ENCODE measurements at regions not wholly inside any gene's neighbourhood (a gene's known extent, or its start where the extent isn't known, plus 50 kb on each side); places are given as distances from the start of the nearest gene placed in this dataset.

DNA sequence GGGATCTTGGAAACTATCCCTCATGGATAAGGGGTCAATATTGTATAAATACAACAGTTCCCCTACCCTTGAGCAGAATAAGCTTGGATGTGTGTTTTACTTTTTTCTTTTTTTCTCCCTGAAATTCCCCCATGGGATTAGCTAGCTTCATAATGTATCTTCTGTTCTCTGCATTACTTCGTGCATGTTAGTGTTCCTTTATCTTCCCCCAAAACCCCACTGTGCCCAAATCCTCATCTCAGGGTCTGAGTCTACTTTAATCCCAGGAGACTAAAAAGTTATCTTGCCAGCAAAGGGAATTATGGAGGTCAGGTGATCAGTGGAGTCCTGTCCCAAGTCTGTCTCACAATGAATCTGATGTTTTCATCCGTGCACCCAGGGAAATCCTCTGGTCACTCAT, 217.5 kb upstream of the CNTNAP4 start:
- ATAC-seq (no peak), DNase-seq (no peak)
- Mint-ChIP-seq H3K27ac (no peak overlapping the region), H3K27me3 (peaks cover 0 to 7% (median 0%) of the 10 kb centered on the region in 5 donors), H3K9me3 (peaks cover 0 to 13% (median 2%) of the 10 kb centered on the region in 11 donors), H3K4me3 (no peak overlapping the region), H3K4me1 (no peaks in the 10 kb centered on the region), H3K36me3 (no peaks in the 10 kb centered on the region)
- intact Hi-C loops (cut with micrococcal nuclease): no loop called here
- H3K27me3 ChIP-seq (ENCODE audit: control insufficient read depth in 2 of 2, insufficient read depth in 2 of 2, low read length in 2 of 2): no peaks in the 10 kb centered on the region
- no peak overlapping the region for H3K27ac ChIP-seq (ENCODE audit: low read depth, low read length)
- ChIA-PET POLR2A (no interaction called here), CTCF (no interaction called here)
- no peaks in the 10 kb centered on the region for H3K4me1 ChIP-seq (ENCODE audit: control insufficient read depth in 2 of 2, insufficient read depth in 2 of 2, low read length in 2 of 2)
- H3K9me3 ChIP-seq (ENCODE audit: control insufficient read depth in 2 of 3, low read length in 3 of 3): peaks cover 0 to 6% (median 0%) of the 10 kb centered on the region in 3 experiments
- H3K4me3 ChIP-seq (ENCODE audit: low read length): no peak overlapping the region
- no peaks in the 10 kb centered on the region for H3K36me3 ChIP-seq (ENCODE audit: control insufficient read depth in 2 of 3, insufficient read depth in 3 of 3, low read length in 3 of 3)

DNA sequence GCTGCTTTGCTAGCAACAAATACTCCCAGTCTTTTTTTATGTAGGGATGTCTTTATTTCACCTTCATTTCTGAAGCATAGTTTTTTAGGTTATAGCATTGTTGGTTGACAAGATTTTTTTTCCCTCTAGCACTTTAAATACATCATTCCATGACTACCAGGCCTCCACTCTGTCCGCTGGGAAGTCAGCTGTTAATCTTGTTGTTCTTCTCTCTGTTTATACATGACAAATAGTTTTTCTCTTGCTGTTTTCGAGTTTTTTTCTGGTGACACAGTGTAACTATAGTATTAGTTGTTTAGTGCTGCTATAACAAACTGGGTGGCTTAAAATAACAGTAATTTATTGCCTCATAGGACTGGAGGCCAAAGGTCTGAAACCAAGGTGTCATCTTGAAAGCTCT, 205.5 kb upstream of the CNTNAP4 start:
- intact Hi-C loops (cut with micrococcal nuclease): no loop called here

GRCh38 chr16:76081967-76082366, 195.2 kb upstream of the CNTNAP4 start:
- Histone ChIP-seq H3K36me3 (ENCODE audit: control insufficient read depth in 2 of 3, insufficient read depth in 3 of 3, low read length in 3 of 3) (no peaks in the 10 kb centered on the region), H3K9me3 (ENCODE audit: control insufficient read depth in 2 of 3, low read length in 3 of 3) (no peaks in the 10 kb centered on the region), H3K4me1 (ENCODE audit: control insufficient read depth in 2 of 2, insufficient read depth in 2 of 2, low read length in 2 of 2) (no peaks in the 10 kb centered on the region), H3K4me3 (ENCODE audit: low read length) (no peak overlapping the region), H3K27me3 (ENCODE audit: control insufficient read depth in 2 of 2, insufficient read depth in 2 of 2, low read length in 2 of 2) (no peaks in the 10 kb centered on the region), H3K27ac (ENCODE audit: low read depth, low read length) (no peak overlapping the region)
- Mint-ChIP-seq H3K27me3 (no peaks in the 10 kb centered on the region), H3K9me3 (no peaks in the 10 kb centered on the region), H3K36me3 (no peaks in the 10 kb centered on the region), H3K27ac (no peak overlapping the region), H3K4me1 (no peaks in the 10 kb centered on the region), H3K4me3 (no peak overlapping the region)
- DNase-seq: no peak
- intact Hi-C loops (cut with micrococcal nuclease): no loop called here
- ATAC-seq: no peak
- CTCF ChIA-PET: no interaction called here
- POLR2A ChIA-PET: no interaction called here

More for the DNA sequence above, 205.5 kb upstream of the CNTNAP4 start:
- Mint-ChIP-seq H3K4me3 (no peak overlapping the region), H3K27ac (no peak overlapping the region), H3K4me1 (no peaks in the 10 kb centered on the region), H3K27me3 (no peaks in the 10 kb centered on the region), H3K36me3 (no peaks in the 10 kb centered on the region), H3K9me3 (peaks cover 0 to 12% (median 2%) of the 10 kb centered on the region in 11 donors)
- ChIA-PET POLR2A (no interaction called here), CTCF (no interaction called here)
- Histone ChIP-seq H3K27ac (ENCODE audit: low read depth, low read length) (no peak overlapping the region), H3K4me1 (ENCODE audit: control insufficient read depth in 2 of 2, insufficient read depth in 2 of 2, low read length in 2 of 2) (no peaks in the 10 kb centered on the region), H3K36me3 (ENCODE audit: control insufficient read depth in 2 of 3, insufficient read depth in 3 of 3, low read length in 3 of 3) (no peaks in the 10 kb centered on the region), H3K4me3 (ENCODE audit: low read length) (no peak overlapping the region), H3K9me3 (ENCODE audit: control insufficient read depth in 2 of 3, low read length in 3 of 3) (no peaks in the 10 kb centered on the region), H3K27me3 (ENCODE audit: control insufficient read depth in 2 of 2, insufficient read depth in 2 of 2, low read length in 2 of 2) (no peaks in the 10 kb centered on the region)
- ATAC-seq (no peak), DNase-seq (no peak)

- no peak for DNase-seq
- H3K9me3 Mint-ChIP-seq: peaks cover 4 to 24% (median 17%) of the 10 kb centered on the region in 11 donors
- ChIA-PET CTCF (no interaction called here), POLR2A (no interaction called here)
- intact Hi-C loops (cut with micrococcal nuclease): no loop called here
- no peaks in the 10 kb centered on the region for H3K4me1 ChIP-seq (ENCODE audit: control insufficient read depth in 2 of 2, insufficient read depth in 2 of 2, low read length in 2 of 2)
- no peak overlapping the region for H3K27ac Mint-ChIP-seq
- H3K36me3 ChIP-seq (ENCODE audit: control insufficient read depth in 2 of 3, insufficient read depth in 3 of 3, low read length in 3 of 3): no peaks in the 10 kb centered on the region
- H3K4me3 Mint-ChIP-seq: no peak overlapping the region
- no peak for ATAC-seq
- no peaks in the 10 kb centered on the region for H3K36me3 Mint-ChIP-seq
- peaks cover 0 to 4% (median 0%) of the 10 kb centered on the region in 5 donors for H3K27me3 Mint-ChIP-seq
- H3K27ac ChIP-seq (ENCODE audit: low read depth, low read length): no peak overlapping the region
- H3K4me3 ChIP-seq (ENCODE audit: low read length): no peak overlapping the region
- no peaks in the 10 kb centered on the region for H3K27me3 ChIP-seq (ENCODE audit: control insufficient read depth in 2 of 2, insufficient read depth in 2 of 2, low read length in 2 of 2)
- no peaks in the 10 kb centered on the region for H3K4me1 Mint-ChIP-seq
- peaks cover 0 to 8% (median 0%) of the 10 kb centered on the region in 3 experiments for H3K9me3 ChIP-seq (ENCODE audit: control insufficient read depth in 2 of 3, low read length in 3 of 3)
These were observed 170.6 kb upstream of the CNTNAP4 start for GRCh38 chr16:76106647-76107046.

GRCh38 chr16:76108460-76108859, 168.7 kb upstream of the CNTNAP4 start:
- Mint-ChIP-seq H3K4me1 (no peaks in the 10 kb centered on the region), H3K27me3 (peaks cover 0 to 4% (median 0%) of the 10 kb centered on the region in 5 donors), H3K9me3 (peaks cover 3 to 19% (median 11%) of the 10 kb centered on the region in 11 donors), H3K4me3 (no peak overlapping the region), H3K36me3 (no peaks in the 10 kb centered on the region), H3K27ac (no peak overlapping the region)
- Histone ChIP-seq H3K27me3 (ENCODE audit: control insufficient read depth in 2 of 2, insufficient read depth in 2 of 2, low read length in 2 of 2) (no peaks in the 10 kb centered on the region), H3K27ac (ENCODE audit: low read depth, low read length) (no peak overlapping the region), H3K36me3 (ENCODE audit: control insufficient read depth in 2 of 3, insufficient read depth in 3 of 3, low read length in 3 of 3) (no peaks in the 10 kb centered on the region), H3K9me3 (ENCODE audit: control insufficient read depth in 2 of 3, low read length in 3 of 3) (peaks cover 0 to 4% (median 0%) of the 10 kb centered on the region in 3 experiments), H3K4me1 (ENCODE audit: control insufficient read depth in 2 of 2, insufficient read depth in 2 of 2, low read length in 2 of 2) (no peaks in the 10 kb centered on the region), H3K4me3 (ENCODE audit: low read length) (no peak overlapping the region)
- no peak for DNase-seq
- intact Hi-C loops (cut with micrococcal nuclease): no loop called here
- ATAC-seq: no peak
- CTCF ChIA-PET: no interaction called here
- POLR2A ChIA-PET: no interaction called here

DNA sequence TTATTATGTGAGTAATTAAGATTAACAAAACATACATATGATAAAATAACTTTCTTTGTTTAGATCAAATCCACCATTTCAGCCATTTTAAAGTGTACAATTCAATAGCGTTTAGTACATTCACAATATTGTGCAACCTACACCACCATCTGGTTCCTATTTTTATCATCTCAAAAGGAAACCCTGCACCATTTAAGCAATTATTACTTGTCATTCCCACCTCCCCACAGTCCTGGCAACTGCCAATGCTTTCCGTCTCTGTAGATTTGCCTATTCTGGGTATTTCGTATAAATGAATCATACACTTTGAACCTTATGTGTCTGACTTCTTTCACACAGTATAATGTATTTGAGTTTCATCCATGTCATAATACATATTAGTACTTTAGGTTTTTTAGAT, 162.5 kb upstream of the CNTNAP4 start:
- no peaks in the 10 kb centered on the region for H3K27me3 Mint-ChIP-seq
- no peaks in the 10 kb centered on the region for H3K4me1 Mint-ChIP-seq
- ChIA-PET POLR2A (no interaction called here), CTCF (no interaction called here)
- H3K9me3 ChIP-seq (ENCODE audit: control insufficient read depth in 2 of 3, low read length in 3 of 3): no peaks in the 10 kb centered on the region
- H3K36me3 ChIP-seq (ENCODE audit: control insufficient read depth in 2 of 3, insufficient read depth in 3 of 3, low read length in 3 of 3): no peaks in the 10 kb centered on the region
- H3K9me3 Mint-ChIP-seq: peaks cover 2 to 20% (median 6%) of the 10 kb centered on the region in 11 donors
- no peak for ATAC-seq
- no peaks in the 10 kb centered on the region for H3K36me3 Mint-ChIP-seq
- no peak overlapping the region for H3K4me3 ChIP-seq (ENCODE audit: low read length)
- DNase-seq: no peak
- H3K27me3 ChIP-seq (ENCODE audit: control insufficient read depth in 2 of 2, insufficient read depth in 2 of 2, low read length in 2 of 2): no peaks in the 10 kb centered on the region
- intact Hi-C loops (cut with micrococcal nuclease): no loop called here
- no peaks in the 10 kb centered on the region for H3K4me1 ChIP-seq (ENCODE audit: control insufficient read depth in 2 of 2, insufficient read depth in 2 of 2, low read length in 2 of 2)
- no peak overlapping the region for H3K27ac Mint-ChIP-seq
- no peak overlapping the region for H3K27ac ChIP-seq (ENCODE audit: low read depth, low read length)
- H3K4me3 Mint-ChIP-seq: no peak overlapping the region

DNA sequence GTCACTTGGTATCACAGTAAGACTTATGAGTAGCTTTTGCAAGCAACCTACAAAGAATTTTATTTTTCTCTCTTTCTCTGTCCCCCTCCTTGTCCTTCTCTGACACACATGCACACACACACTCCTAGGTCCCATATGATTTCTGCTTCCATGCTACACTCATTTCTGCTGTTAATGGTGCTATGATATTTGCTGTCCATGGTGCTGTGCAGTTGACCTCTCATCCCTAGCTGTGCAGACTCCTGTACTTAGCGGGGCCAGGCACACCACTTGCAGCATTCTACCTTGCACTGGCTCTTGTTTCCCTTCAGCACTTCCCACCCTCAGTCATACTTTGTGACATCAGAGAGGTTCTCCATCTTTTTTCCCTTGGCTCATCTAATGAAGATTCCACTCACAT, 158.9 kb upstream of the CNTNAP4 start:
- H3K9me3 Mint-ChIP-seq: peaks cover 0 to 18% (median 5%) of the 10 kb centered on the region in 11 donors
- Histone ChIP-seq H3K9me3 (ENCODE audit: control insufficient read depth in 2 of 3, low read length in 3 of 3) (no peaks in the 10 kb centered on the region), H3K4me3 (ENCODE audit: low read length) (no peak overlapping the region), H3K4me1 (ENCODE audit: control insufficient read depth in 2 of 2, insufficient read depth in 2 of 2, low read length in 2 of 2) (no peaks in the 10 kb centered on the region), H3K36me3 (ENCODE audit: control insufficient read depth in 2 of 3, insufficient read depth in 3 of 3, low read length in 3 of 3) (no peaks in the 10 kb centered on the region), H3K27me3 (ENCODE audit: control insufficient read depth in 2 of 2, insufficient read depth in 2 of 2, low read length in 2 of 2) (no peaks in the 10 kb centered on the region), H3K27ac (ENCODE audit: low read depth, low read length) (no peak overlapping the region)
- CTCF ChIA-PET: no interaction called here
- H3K36me3 Mint-ChIP-seq: no peaks in the 10 kb centered on the region
- intact Hi-C loops (cut with micrococcal nuclease): no loop called here
- H3K27me3 Mint-ChIP-seq: no peaks in the 10 kb centered on the region
- no peak overlapping the region for H3K27ac Mint-ChIP-seq
- no peak for ATAC-seq
- POLR2A ChIA-PET: no interaction called here
- H3K4me1 Mint-ChIP-seq: no peaks in the 10 kb centered on the region
- DNase-seq: no peak
- no peak overlapping the region for H3K4me3 Mint-ChIP-seq

Data from naive thymus-derived CD4-positive, alpha-beta T cell (primary cell).